Fibroblast of lung (primary cell): ENCODE measurements at regions not wholly inside any gene's neighbourhood (a gene's known extent, or its start where the extent isn't known, plus 50 kb on each side); places are given as distances from the start of the nearest gene placed in this dataset.

ENCODE experiments used
- DNase-seq, 2 donors: peaks; one replicate each; pipeline versions ENCODE4 v3.0.0 to v3.0.0-alpha.2; 2010; ENCODE audit warnings: low read depth in 2 of 2
- H2AFZ ChIP-seq: 2 replicates; pipeline ENCODE4 v1.5.1; 2012; ENCODE audit warnings: low read length, control low read depth, inconsistent platforms
- H3K27ac ChIP-seq: 2 replicates; pipeline ENCODE4 v1.5.1; 2011; ENCODE audit warnings: low read length, control low read depth; ENCODE audit not compliant: insufficient read depth
- H3K27me3 ChIP-seq: 2 replicates; pipeline ENCODE4 v1.5.1; 2011; ENCODE audit warnings: mild to moderate bottlenecking, low read length; ENCODE audit not compliant: control insufficient read depth, insufficient read depth
- H3K36me3 ChIP-seq: 2 replicates; pipeline ENCODE4 v1.5.1; 2011; ENCODE audit warnings: low read length; ENCODE audit not compliant: control insufficient read depth, insufficient read depth
- H3K4me1 ChIP-seq: 2 replicates; pipeline ENCODE4 v1.5.1; 2011; ENCODE audit warnings: low read length; ENCODE audit not compliant: control insufficient read depth, insufficient read depth; ENCODE audit errors: extremely low read depth
- H3K4me2 ChIP-seq: 2 replicates; pipeline ENCODE4 v1.5.1; 2011; ENCODE audit warnings: low read length, control low read depth; ENCODE audit not compliant: insufficient read depth; ENCODE audit errors: extremely low read depth
- H3K4me3 ChIP-seq, 4 experiments: fragments of 200-600 bp in 1 of 4; sonication (generic) in 1 of 4; replicated peaks in 1 of 4; 2 replicates each; pipeline ENCODE4 v1.5.1; 2011 to 2016; ENCODE audit warnings: low read length in 4 of 4, low read depth in 3 of 4, mild to moderate bottlenecking in 3 of 4, control low read depth in 2 of 4, inconsistent platforms in 1 of 4, mixed read lengths in 1 of 4; ENCODE audit not compliant: insufficient read depth in 1 of 4; ENCODE audit errors: control extremely low read depth in 1 of 4
- H3K79me2 ChIP-seq: 2 replicates; pipeline ENCODE4 v1.5.1; 2012; ENCODE audit warnings: mild to moderate bottlenecking, low read length, inconsistent platforms; ENCODE audit not compliant: control insufficient read depth, insufficient read depth
- H3K9ac ChIP-seq: 2 replicates; pipeline ENCODE4 v1.5.1; 2011; ENCODE audit warnings: mild to moderate bottlenecking, low read length, control low read depth; ENCODE audit not compliant: insufficient read depth
- H3K9me3 ChIP-seq: 2 replicates; pipeline ENCODE4 v1.5.1; 2012; ENCODE audit warnings: low read depth, low read length; ENCODE audit not compliant: control insufficient read depth, insufficient read depth
- H4K20me1 ChIP-seq: 2 replicates; pipeline ENCODE4 v1.5.1; 2011; ENCODE audit warnings: low read length; ENCODE audit not compliant: control insufficient read depth, insufficient read depth; ENCODE audit errors: extremely low read depth
- EZH2 ChIP-seq: IDR thresholded peaks from 2 replicates; pipeline ENCODE4 v1.5.1; 2012; ENCODE audit warnings: low read length, control low read depth, mild to moderate bottlenecking; ENCODE audit errors: missing control alignments
- TF ChIP-seq, protein P1 (sequence below), 2 donors: IDR thresholded peaks in 1 of 2; conservative IDR thresholded peaks in 1 of 2; 1 replicate in 1 of 2; 2 replicates in 1 of 2; pipeline ENCODE4 v1.5.1; 2011 to 2012; ENCODE audit warnings: low read length in 2 of 2, control low read depth in 1 of 2, inconsistent platforms in 1 of 2, low read depth in 1 of 2, mild to moderate bottlenecking in 1 of 2

- Histone ChIP-seq H3K27ac (no peak overlapping the region), H3K36me3 (no peaks in the 10 kb centered on the region), H4K20me1 (no peaks in the 10 kb centered on the region), H3K4me1 (no peaks in the 10 kb centered on the region), H2AFZ (no peak overlapping the region), H3K4me3 (no peak overlapping the region), H3K9ac (no peak overlapping the region), H3K27me3 (peaks cover 4% of the 10 kb centered on the region), H3K4me2 (no peak overlapping the region), H3K9me3 (no peaks in the 10 kb centered on the region), H3K79me2 (no peaks in the 10 kb centered on the region)
- DNase-seq: no peak
- no peak for TF ChIP-seq EZH2
- TF ChIP-seq, protein P1, sequence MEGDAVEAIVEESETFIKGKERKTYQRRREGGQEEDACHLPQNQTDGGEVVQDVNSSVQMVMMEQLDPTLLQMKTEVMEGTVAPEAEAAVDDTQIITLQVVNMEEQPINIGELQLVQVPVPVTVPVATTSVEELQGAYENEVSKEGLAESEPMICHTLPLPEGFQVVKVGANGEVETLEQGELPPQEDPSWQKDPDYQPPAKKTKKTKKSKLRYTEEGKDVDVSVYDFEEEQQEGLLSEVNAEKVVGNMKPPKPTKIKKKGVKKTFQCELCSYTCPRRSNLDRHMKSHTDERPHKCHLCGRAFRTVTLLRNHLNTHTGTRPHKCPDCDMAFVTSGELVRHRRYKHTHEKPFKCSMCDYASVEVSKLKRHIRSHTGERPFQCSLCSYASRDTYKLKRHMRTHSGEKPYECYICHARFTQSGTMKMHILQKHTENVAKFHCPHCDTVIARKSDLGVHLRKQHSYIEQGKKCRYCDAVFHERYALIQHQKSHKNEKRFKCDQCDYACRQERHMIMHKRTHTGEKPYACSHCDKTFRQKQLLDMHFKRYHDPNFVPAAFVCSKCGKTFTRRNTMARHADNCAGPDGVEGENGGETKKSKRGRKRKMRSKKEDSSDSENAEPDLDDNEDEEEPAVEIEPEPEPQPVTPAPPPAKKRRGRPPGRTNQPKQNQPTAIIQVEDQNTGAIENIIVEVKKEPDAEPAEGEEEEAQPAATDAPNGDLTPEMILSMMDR (conservative IDR thresholded peaks at IDR 0.05 in 1 of 2, IDR thresholded peaks at IDR 0.05 in 1 of 2; ENCODE audit: low read depth in 1 of 2, low read length in 2 of 2): no peak
These were observed 142.3 kb upstream of the UNC5B start for GRCh38 chr10:71069909-71070666.

DNA sequence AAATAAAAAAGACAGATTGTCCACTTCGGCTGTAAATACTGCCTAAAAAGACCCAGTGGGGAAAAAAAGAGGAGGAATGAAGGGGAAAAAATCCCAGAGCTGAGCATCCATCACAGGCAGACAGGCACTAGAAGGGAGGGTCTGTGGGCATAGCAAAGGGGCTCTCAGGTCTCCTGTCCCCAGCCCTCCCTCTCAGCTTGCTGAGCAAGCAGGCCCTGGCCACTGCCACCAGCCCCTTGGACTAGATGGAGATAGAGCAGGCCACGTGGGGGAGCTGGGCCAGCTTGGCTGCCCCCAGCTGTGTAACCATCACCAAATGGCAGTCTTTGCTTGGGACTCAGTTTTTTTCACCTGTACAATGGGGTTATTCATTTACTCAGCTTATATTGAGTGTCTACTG is 141.6 kb upstream of the UNC5B start:
- H3K9ac ChIP-seq: no peak overlapping the region
- H3K27me3 ChIP-seq: peaks cover 6% of the 10 kb centered on the region
- no peaks in the 10 kb centered on the region for H3K9me3 ChIP-seq
- H3K36me3 ChIP-seq: no peaks in the 10 kb centered on the region
- H3K4me2 ChIP-seq: no peak overlapping the region
- no peaks in the 10 kb centered on the region for H4K20me1 ChIP-seq
- H3K4me1 ChIP-seq: no peaks in the 10 kb centered on the region
- H3K79me2 ChIP-seq: no peaks in the 10 kb centered on the region
- no peak overlapping the region for H3K4me3 ChIP-seq
- no peak overlapping the region for H2AFZ ChIP-seq
- no peak for TF ChIP-seq EZH2
- TF ChIP-seq, protein P1 (conservative IDR thresholded peaks at IDR 0.05 in 1 of 2, IDR thresholded peaks at IDR 0.05 in 1 of 2; ENCODE audit: low read depth in 1 of 2, low read length in 2 of 2): no peak
- H3K27ac ChIP-seq: no peak overlapping the region
- no peak for DNase-seq

GRCh38 chr10:71072131-71072822 is 140.1 kb upstream of the UNC5B start:
- H2AFZ ChIP-seq: no peak overlapping the region
- H3K4me2 ChIP-seq: no peak overlapping the region
- no peaks in the 10 kb centered on the region for H3K4me1 ChIP-seq
- no peaks in the 10 kb centered on the region for H3K9me3 ChIP-seq
- H3K9ac ChIP-seq: no peak overlapping the region
- H3K27ac ChIP-seq: no peak overlapping the region
- TF ChIP-seq, protein P1 (conservative IDR thresholded peaks at IDR 0.05 in 1 of 2, IDR thresholded peaks at IDR 0.05 in 1 of 2; ENCODE audit: low read depth in 1 of 2, low read length in 2 of 2): no peak
- no peak for TF ChIP-seq EZH2
- no peak overlapping the region for H3K4me3 ChIP-seq
- H4K20me1 ChIP-seq: no peaks in the 10 kb centered on the region
- DNase-seq: no peak
- H3K27me3 ChIP-seq: peaks cover 4% of the 10 kb centered on the region
- no peaks in the 10 kb centered on the region for H3K36me3 ChIP-seq
- H3K79me2 ChIP-seq: no peaks in the 10 kb centered on the region
